H9 (cell line): ENCODE measurements at regions not wholly inside any gene's neighbourhood (a gene's known extent, or its start where the extent isn't known, plus 50 kb on each side); places are given as distances from the start of the nearest gene placed in this dataset.

Experiments used
- DNase-seq: peaks from one replicate; pipeline ENCODE4 v3.0.0-alpha.2; 2017
- H2AFZ ChIP-seq: one replicate; pipeline ENCODE4 v1.6.1; 2013; ENCODE audit warnings: mild to moderate bottlenecking, low read length, control low read depth, moderate library complexity
- H2AK5ac ChIP-seq: 2 replicates; pipeline ENCODE4 v1.6.1; 2013; ENCODE audit warnings: low read length, control low read depth, mixed read lengths; ENCODE audit not compliant: insufficient read length
- H2BK120ac ChIP-seq: one replicate; pipeline ENCODE4 v1.6.1; 2013; ENCODE audit warnings: low read depth, mild to moderate bottlenecking, low read length, control low read depth, inconsistent platforms; ENCODE audit not compliant: poor library complexity, severe bottlenecking
- H2BK12ac ChIP-seq: 2 replicates; pipeline ENCODE4 v1.6.1; 2013; ENCODE audit warnings: low read length, control low read depth, mixed read lengths, low read depth; ENCODE audit not compliant: insufficient read length
- H2BK15ac ChIP-seq: 2 replicates; pipeline ENCODE4 v1.6.1; 2013; ENCODE audit warnings: low read depth, low read length, control low read depth
- H2BK20ac ChIP-seq: one replicate; pipeline ENCODE4 v1.6.1; 2013; ENCODE audit warnings: low read depth, mild to moderate bottlenecking, low read length, control low read depth, inconsistent platforms; ENCODE audit not compliant: poor library complexity, severe bottlenecking
- H2BK5ac ChIP-seq: 2 replicates; pipeline ENCODE4 v1.6.1; 2013; ENCODE audit warnings: low read length, control low read depth, mixed read lengths; ENCODE audit not compliant: insufficient read length
- H3K14ac ChIP-seq: 2 replicates; pipeline ENCODE4 v1.6.1; 2013; ENCODE audit warnings: low read length, control low read depth; ENCODE audit not compliant: insufficient read depth
- H3K18ac ChIP-seq: 2 replicates; pipeline ENCODE4 v1.6.1; 2013; ENCODE audit warnings: low read depth, mild to moderate bottlenecking, mixed read lengths, low read length, control low read depth; ENCODE audit not compliant: insufficient read length
- H3K23ac ChIP-seq: 2 replicates; pipeline ENCODE4 v1.6.1; 2013; ENCODE audit warnings: low read length, control low read depth, mixed read lengths, low read depth; ENCODE audit not compliant: insufficient read length
- H3K23me2 ChIP-seq: 2 replicates; pipeline ENCODE4 v1.6.1; 2013; ENCODE audit warnings: low read depth, mild to moderate bottlenecking, mixed read lengths, low read length, control low read depth; ENCODE audit not compliant: insufficient read length, poor library complexity, severe bottlenecking
- H3K27ac ChIP-seq: 2 replicates; pipeline ENCODE4 v1.5.1; 2013; ENCODE audit warnings: low read length, control low read depth, mixed read lengths, low read depth; ENCODE audit not compliant: insufficient read length
- H3K27me3 ChIP-seq: 2 replicates; pipeline ENCODE4 v1.6.1; 2013; ENCODE audit warnings: low read length, control low read depth, inconsistent platforms; ENCODE audit not compliant: insufficient read depth
- H3K4ac ChIP-seq: 2 replicates; pipeline ENCODE4 v1.6.1; 2013; ENCODE audit warnings: low read depth, mild to moderate bottlenecking, control low read depth, inconsistent platforms, low read length, moderate library complexity
- H3K4me1 ChIP-seq: 2 replicates; pipeline ENCODE4 v1.6.1; 2013; ENCODE audit warnings: low read length, control low read depth, inconsistent platforms; ENCODE audit not compliant: insufficient read depth
- H3K4me2 ChIP-seq: 2 replicates; pipeline ENCODE4 v1.6.1; 2013; ENCODE audit warnings: low read length, control low read depth, mixed read lengths; ENCODE audit not compliant: insufficient read length, insufficient read depth
- H3K56ac ChIP-seq: 2 replicates; pipeline ENCODE4 v1.6.1; 2013; ENCODE audit warnings: low read depth, mild to moderate bottlenecking, mixed read lengths, low read length, control low read depth; ENCODE audit not compliant: insufficient read length
- H3K79me1 ChIP-seq: 2 replicates; pipeline ENCODE4 v1.6.1; 2013; ENCODE audit warnings: low read depth, mild to moderate bottlenecking, moderate library complexity, low read length, control low read depth, inconsistent platforms; ENCODE audit not compliant: insufficient read depth, poor library complexity, severe bottlenecking
- H3K79me2 ChIP-seq: 2 replicates; pipeline ENCODE4 v1.6.1; 2013; ENCODE audit warnings: low read length, control low read depth, inconsistent platforms; ENCODE audit not compliant: insufficient read depth
- H3K9ac ChIP-seq: 2 replicates; pipeline ENCODE4 v1.6.1; 2013; ENCODE audit warnings: low read length, control low read depth, mixed read lengths; ENCODE audit not compliant: insufficient read length; ENCODE audit errors: extremely low read depth
- H3K9me3 ChIP-seq: one replicate; pipeline ENCODE4 v1.6.1; 2013; ENCODE audit warnings: low read depth, low read length, inconsistent platforms; ENCODE audit not compliant: control insufficient read depth
- H3T11ph ChIP-seq: one replicate; pipeline ENCODE4 v1.6.1; 2013; ENCODE audit warnings: mild to moderate bottlenecking, low read length, control low read depth, inconsistent platforms
- H4K20me1 ChIP-seq: one replicate; pipeline ENCODE4 v1.6.1; 2013; ENCODE audit not compliant: control insufficient read depth, insufficient read length, insufficient read depth
- H4K5ac ChIP-seq: 2 replicates; pipeline ENCODE4 v1.6.1; 2013; ENCODE audit warnings: low read depth, mild to moderate bottlenecking, mixed read lengths, low read length, control low read depth; ENCODE audit not compliant: insufficient read length
- H4K8ac ChIP-seq: replicated peaks from 2 replicates; pipeline ENCODE4 v1.6.1; 2013; ENCODE audit warnings: low read length, control low read depth, mixed read lengths, low read depth; ENCODE audit not compliant: insufficient read length
- H4K91ac ChIP-seq: 2 replicates; pipeline ENCODE4 v1.6.1; 2013; ENCODE audit warnings: low read depth, mild to moderate bottlenecking, moderate library complexity, mixed read lengths, low read length, control low read depth; ENCODE audit not compliant: insufficient read length
- H3K27ac Mint-ChIP-seq, 3 experiments: 2 replicates in 2 of 3; 3 replicates in 1 of 3; pipeline ENCODE4 v1.8.0; 2020 to 2021; ENCODE audit warnings: mixed read lengths in 3 of 3, mild to moderate bottlenecking in 1 of 3, moderate library complexity in 1 of 3
- H3K27me3 Mint-ChIP-seq: 2 replicates; pipeline ENCODE4 v1.8.0; 2021; ENCODE audit warnings: low read depth, mild to moderate bottlenecking, moderate library complexity, mixed read lengths
- H3K36me3 Mint-ChIP-seq, 3 experiments: 2 replicates in 2 of 3; 3 replicates in 1 of 3; pipeline ENCODE4 v1.8.0; 2020 to 2021; ENCODE audit warnings: low read depth in 3 of 3, mixed read lengths in 3 of 3; ENCODE audit not compliant: insufficient read depth in 1 of 3
- H3K4me1 Mint-ChIP-seq, 2 experiments: 2 replicates each; pipeline ENCODE4 v1.8.0; 2020; ENCODE audit warnings: mixed read lengths in 2 of 2
- H3K4me3 Mint-ChIP-seq, 2 experiments: 2 replicates in 1 of 2; 3 replicates in 1 of 2; pipeline ENCODE4 v1.8.0; 2020 to 2021; ENCODE audit warnings: mild to moderate bottlenecking in 2 of 2, mixed read lengths in 2 of 2, moderate library complexity in 1 of 2
- H3K9me3 Mint-ChIP-seq, 2 experiments: 2 replicates in 1 of 2; 3 replicates in 1 of 2; pipeline ENCODE4 v1.8.0; 2020; ENCODE audit warnings: mild to moderate bottlenecking in 2 of 2, mixed read lengths in 2 of 2, moderate library complexity in 1 of 2
- WGBS: extraction: QIAGEN DNeasy Blood & Tissue Kit; methylation state at CpG from one replicate; pipeline ENCODE4 v1.1.7; 2013; ENCODE audit warnings: missing lambda C conversion rate, low lambda C conversion rate, mixed read lengths; ENCODE audit not compliant: insufficient read length; ENCODE audit errors: extremely low coverage; 5-methylcytosine and 5-hydroxymethylcytosine counted together
- TF ChIP-seq, protein P1 (sequence below): fragments of 200-600 bp; sonication (generic); conservative IDR thresholded peaks from 3 replicates; pipeline ENCODE4 v1.8.0; 2021; ENCODE audit warnings: antibody characterized with exemption, mild to moderate bottlenecking

DNA sequence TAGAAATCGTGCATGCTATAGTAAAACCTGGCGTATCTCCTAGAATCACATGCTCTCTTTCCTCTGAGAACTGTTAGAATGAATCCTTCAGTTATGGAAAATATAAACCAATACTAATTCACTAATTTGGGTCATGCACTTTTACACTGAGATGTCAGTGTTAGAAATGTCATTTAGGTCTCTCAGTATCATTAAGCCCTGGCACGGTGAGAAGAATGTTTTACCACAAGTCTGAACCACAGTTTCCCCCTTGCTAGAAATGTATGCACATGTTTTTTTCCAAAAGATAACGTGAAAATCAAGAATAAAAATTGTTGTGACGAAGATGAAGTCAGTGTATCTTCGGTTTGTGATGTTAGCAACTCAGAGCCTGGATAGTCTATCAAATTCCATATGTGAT lies 1062.7 kb upstream of the NCAM2 start:
- no peaks in the 10 kb centered on the region for H3K79me1 ChIP-seq
- TF ChIP-seq, protein P1, sequence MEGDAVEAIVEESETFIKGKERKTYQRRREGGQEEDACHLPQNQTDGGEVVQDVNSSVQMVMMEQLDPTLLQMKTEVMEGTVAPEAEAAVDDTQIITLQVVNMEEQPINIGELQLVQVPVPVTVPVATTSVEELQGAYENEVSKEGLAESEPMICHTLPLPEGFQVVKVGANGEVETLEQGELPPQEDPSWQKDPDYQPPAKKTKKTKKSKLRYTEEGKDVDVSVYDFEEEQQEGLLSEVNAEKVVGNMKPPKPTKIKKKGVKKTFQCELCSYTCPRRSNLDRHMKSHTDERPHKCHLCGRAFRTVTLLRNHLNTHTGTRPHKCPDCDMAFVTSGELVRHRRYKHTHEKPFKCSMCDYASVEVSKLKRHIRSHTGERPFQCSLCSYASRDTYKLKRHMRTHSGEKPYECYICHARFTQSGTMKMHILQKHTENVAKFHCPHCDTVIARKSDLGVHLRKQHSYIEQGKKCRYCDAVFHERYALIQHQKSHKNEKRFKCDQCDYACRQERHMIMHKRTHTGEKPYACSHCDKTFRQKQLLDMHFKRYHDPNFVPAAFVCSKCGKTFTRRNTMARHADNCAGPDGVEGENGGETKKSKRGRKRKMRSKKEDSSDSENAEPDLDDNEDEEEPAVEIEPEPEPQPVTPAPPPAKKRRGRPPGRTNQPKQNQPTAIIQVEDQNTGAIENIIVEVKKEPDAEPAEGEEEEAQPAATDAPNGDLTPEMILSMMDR = no peak
- H2BK12ac ChIP-seq = no peak overlapping the region
- DNase-seq = no peak
- no peak overlapping the region for H3K18ac ChIP-seq
- no peak overlapping the region for H2BK20ac ChIP-seq
- H3K27me3 ChIP-seq = no peaks in the 10 kb centered on the region
- H4K5ac ChIP-seq = no peak overlapping the region
- H2BK15ac ChIP-seq = no peak overlapping the region
- H3K4me3 Mint-ChIP-seq = no peak overlapping the region
- no peaks in the 10 kb centered on the region for H3K4me1 ChIP-seq
- no peak overlapping the region for H3K4me2 ChIP-seq
- no peak overlapping the region for H2BK5ac ChIP-seq
- no peak overlapping the region for H3T11ph ChIP-seq
- no peak overlapping the region for H3K56ac ChIP-seq
- no peaks in the 10 kb centered on the region; the same call in 1 of the 2 replicates for H3K27me3 Mint-ChIP-seq
- H3K9ac ChIP-seq = no peak overlapping the region
- WGBS = no CpG with 5 or more reads among the region's 6 CpGs
- no peaks in the 10 kb centered on the region for H3K23me2 ChIP-seq
- no peaks in the 10 kb centered on the region; a peak in 1 of 7 replicates for H3K36me3 Mint-ChIP-seq
- H3K9me3 Mint-ChIP-seq = no peaks in the 10 kb centered on the region
- H4K20me1 ChIP-seq = no peaks in the 10 kb centered on the region
- H3K23ac ChIP-seq = no peak overlapping the region
- H2AK5ac ChIP-seq = no peak overlapping the region
- no peak overlapping the region for H4K91ac ChIP-seq
- H3K4ac ChIP-seq = no peak overlapping the region
- H3K4me1 Mint-ChIP-seq = no peaks in the 10 kb centered on the region
- H2AFZ ChIP-seq = no peak overlapping the region
- no peak overlapping the region for H3K14ac ChIP-seq
- H3K27ac ChIP-seq = no peak overlapping the region
- no peak overlapping the region for H3K27ac Mint-ChIP-seq
- no peaks in the 10 kb centered on the region for H3K79me2 ChIP-seq
- H4K8ac ChIP-seq = no peak overlapping the region
- no peak overlapping the region for H2BK120ac ChIP-seq
- H3K9me3 ChIP-seq = no peaks in the 10 kb centered on the region
